ENCODE measurements at regions not wholly inside any gene's neighbourhood (a gene's known extent, or its start where the extent isn't known, plus 50 kb on each side); places are given as distances from the start of the nearest gene placed in this dataset.

- Histone ChIP-seq H3K36me3 (ENCODE audit: control insufficient read depth in 1 of 2, insufficient read depth in 2 of 2, low read length in 2 of 2) (no peaks in the 10 kb centered on the region), H3K9me3 (ENCODE audit: control insufficient read depth in 1 of 2, insufficient read depth in 1 of 2, low read depth in 1 of 2, low read length in 2 of 2) (no peaks in the 10 kb centered on the region), H3K4me3 (replicated peaks in 1 of 2; ENCODE audit: low read depth in 1 of 2, low read length in 2 of 2) (no peak overlapping the region), H3K4me2 (ENCODE audit: low read length) (peak overlapping the region; percentile 12), H3K4me1 (ENCODE audit: control insufficient read depth in 1 of 2, insufficient read depth in 2 of 2, low read length in 2 of 2) (peaks cover 24 to 31% of the 10 kb centered on the region in 2 experiments), H3K27me3 (ENCODE audit: insufficient read depth, low read length) (no peaks in the 10 kb centered on the region), H3K27ac (ENCODE audit: low read depth, low read length) (no peak overlapping the region), H3K9me2 (ENCODE audit: insufficient read depth) (no peaks in the 10 kb centered on the region), H4K20me1 (ENCODE audit: insufficient read depth) (no peaks in the 10 kb centered on the region), H3K9ac (ENCODE audit: low read length) (no peak overlapping the region), H3K79me2 (ENCODE audit: insufficient read depth, low read length) (peaks cover 88% of the 10 kb centered on the region), H2AFZ (ENCODE audit: low read depth, low read length, poor library complexity, severe bottlenecking) (no peak overlapping the region)
- CTCF ChIA-PET, result no interaction called here
- TF ChIP-seq ELF1 (IDR thresholded peaks at IDR 0.05; ENCODE audit: borderline replicate concordance, low read depth) (no peak), CEBPB (IDR thresholded peaks at IDR 0.05; ENCODE audit: low read depth) (no peak), JUND (IDR thresholded peaks at IDR 0.05) (no peak), TCF7L2 (IDR thresholded peaks at IDR 0.05; ENCODE audit: borderline replicate concordance, extremely low read depth, insufficient read depth, insufficient read length) (no peak)
- TF ChIP-seq, protein P1, sequence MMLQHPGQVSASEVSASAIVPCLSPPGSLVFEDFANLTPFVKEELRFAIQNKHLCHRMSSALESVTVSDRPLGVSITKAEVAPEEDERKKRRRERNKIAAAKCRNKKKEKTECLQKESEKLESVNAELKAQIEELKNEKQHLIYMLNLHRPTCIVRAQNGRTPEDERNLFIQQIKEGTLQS (IDR thresholded peaks at IDR 0.05), result no peak
- no TSS peak for BruUV-seq (replicated peaks)
- RAD21 ChIA-PET (ENCODE audit: low non-redundant PET in 1 of 2, low total read pairs in 2 of 2, uncharacterized antibody in 2 of 2, unreplicated experiment in 2 of 2), result no interaction called here
- POLR2A ChIA-PET, result no interaction called here
- ATAC-seq (no peak), DNase-seq (ENCODE audit: low read depth, low spot score) (no peak)
- intact Hi-C loops (cut with micrococcal nuclease), result no loop called here
These were observed 153.5 kb upstream of the DST start for GRCh38 chr6:56796196-56796532.

- Histone ChIP-seq H3K27me3 (ENCODE audit: insufficient read depth, low read length) (no peaks in the 10 kb centered on the region), H4K20me1 (ENCODE audit: insufficient read depth) (no peaks in the 10 kb centered on the region), H3K4me2 (ENCODE audit: low read length) (peak overlapping the region; percentile 12), H3K36me3 (ENCODE audit: control insufficient read depth in 1 of 2, insufficient read depth in 2 of 2, low read length in 2 of 2) (no peaks in the 10 kb centered on the region), H3K9me3 (ENCODE audit: control insufficient read depth in 1 of 2, insufficient read depth in 1 of 2, low read depth in 1 of 2, low read length in 2 of 2) (no peaks in the 10 kb centered on the region), H3K27ac (ENCODE audit: low read depth, low read length) (no peak overlapping the region), H2AFZ (ENCODE audit: low read depth, low read length, poor library complexity, severe bottlenecking) (no peak overlapping the region), H3K9ac (ENCODE audit: low read length) (no peak overlapping the region), H3K4me1 (ENCODE audit: control insufficient read depth in 1 of 2, insufficient read depth in 2 of 2, low read length in 2 of 2) (peaks cover 24 to 31% of the 10 kb centered on the region in 2 experiments), H3K9me2 (ENCODE audit: insufficient read depth) (no peaks in the 10 kb centered on the region), H3K79me2 (ENCODE audit: insufficient read depth, low read length) (peaks cover 90% of the 10 kb centered on the region), H3K4me3 (replicated peaks in 1 of 2; ENCODE audit: low read depth in 1 of 2, low read length in 2 of 2) (no peak overlapping the region)
- TF ChIP-seq TCF7L2 (IDR thresholded peaks at IDR 0.05; ENCODE audit: borderline replicate concordance, extremely low read depth, insufficient read depth, insufficient read length), result no peak
- TF ChIP-seq FOSL1 (IDR thresholded peaks at IDR 0.05; ENCODE audit: low read depth), result no peak
- TF ChIP-seq CBX3 (IDR thresholded peaks at IDR 0.05; ENCODE audit: low read depth), result no peak
- TF ChIP-seq, protein P2, sequence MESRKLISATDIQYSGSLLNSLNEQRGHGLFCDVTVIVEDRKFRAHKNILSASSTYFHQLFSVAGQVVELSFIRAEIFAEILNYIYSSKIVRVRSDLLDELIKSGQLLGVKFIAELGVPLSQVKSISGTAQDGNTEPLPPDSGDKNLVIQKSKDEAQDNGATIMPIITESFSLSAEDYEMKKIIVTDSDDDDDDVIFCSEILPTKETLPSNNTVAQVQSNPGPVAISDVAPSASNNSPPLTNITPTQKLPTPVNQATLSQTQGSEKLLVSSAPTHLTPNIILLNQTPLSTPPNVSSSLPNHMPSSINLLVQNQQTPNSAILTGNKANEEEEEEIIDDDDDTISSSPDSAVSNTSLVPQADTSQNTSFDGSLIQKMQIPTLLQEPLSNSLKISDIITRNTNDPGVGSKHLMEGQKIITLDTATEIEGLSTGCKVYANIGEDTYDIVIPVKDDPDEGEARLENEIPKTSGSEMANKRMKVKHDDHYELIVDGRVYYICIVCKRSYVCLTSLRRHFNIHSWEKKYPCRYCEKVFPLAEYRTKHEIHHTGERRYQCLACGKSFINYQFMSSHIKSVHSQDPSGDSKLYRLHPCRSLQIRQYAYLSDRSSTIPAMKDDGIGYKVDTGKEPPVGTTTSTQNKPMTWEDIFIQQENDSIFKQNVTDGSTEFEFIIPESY (IDR thresholded peaks at IDR 0.05; ENCODE audit: extremely low read depth, insufficient replicate concordance, low read length), result no peak
- no peak for TF ChIP-seq POLR2AphosphoS5 (IDR thresholded peaks at IDR 0.05; ENCODE audit: low read depth, low read length)
- no peak for TF ChIP-seq EGR1 (IDR thresholded peaks at IDR 0.05; ENCODE audit: low read depth)
- RAD21 ChIA-PET (ENCODE audit: low non-redundant PET in 1 of 2, low total read pairs in 2 of 2, uncharacterized antibody in 2 of 2, unreplicated experiment in 2 of 2), result no interaction called here
- ATAC-seq (no peak), DNase-seq (ENCODE audit: low read depth, low spot score) (no peak)
- intact Hi-C loops (cut with micrococcal nuclease), result no loop called here
- POLR2A ChIA-PET, result no interaction called here
- CTCF ChIA-PET, result no interaction called here
- BruUV-seq (replicated peaks), result no TSS peak
These were observed 152.9 kb upstream of the DST start for GRCh38 chr6:56795466-56796195.
